ENCODE measurements at regions not wholly inside any gene's neighbourhood (a gene's known extent, or its start where the extent isn't known, plus 50 kb on each side); places are given as distances from the start of the nearest gene placed in this dataset.

DNA sequence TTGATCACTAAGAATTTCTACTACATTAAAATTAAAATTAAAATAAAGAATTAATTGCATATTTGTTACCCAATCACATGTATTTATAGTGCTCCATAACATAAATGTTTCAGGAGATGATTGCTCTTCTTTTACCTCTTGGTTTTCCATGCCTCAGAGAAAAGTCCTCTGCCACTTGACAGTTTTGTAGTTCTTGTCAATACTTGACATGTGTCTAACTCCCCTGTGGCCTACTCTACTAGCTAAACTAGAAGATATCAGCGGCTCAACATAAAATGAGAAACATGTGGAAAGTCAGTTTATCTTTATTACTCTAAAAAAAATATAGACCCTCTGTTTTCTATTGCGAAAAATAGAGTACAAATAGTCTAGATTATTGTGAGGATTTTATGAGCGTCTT, 650.6 kb upstream of the NUDT12 start:
- TF ChIP-seq CTCF (IDR thresholded peaks at IDR 0.05) (no peak), POLR2AphosphoS5 (IDR thresholded peaks at IDR 0.05) (no peak), POLR2A (IDR thresholded peaks at IDR 0.05) (no peak)
